ENCODE measurements at regions not wholly inside any gene's neighbourhood (a gene's known extent, or its start where the extent isn't known, plus 50 kb on each side); places are given as distances from the start of the nearest gene placed in this dataset.

- TF ChIP-seq CTCF (IDR thresholded peaks at IDR 0.05; ENCODE audit: insufficient read depth, low read length), result no peak
- DNase-seq (ENCODE audit: low read depth), result peak; percentile 94
Measured at GRCh38 chr15:35308802-35309201, 223.7 kb upstream of the NANOGP8 start.

GRCh38 chr15:35307676-35308075 is 222.6 kb upstream of the NANOGP8 start:
- H3K4me3 ChIP-seq (ENCODE audit: low read depth, low read length), result no peak overlapping the region
- DNase-seq (ENCODE audit: low read depth), result no peak
- no peak for TF ChIP-seq CTCF (IDR thresholded peaks at IDR 0.05; ENCODE audit: insufficient read depth, low read length)

More at GRCh38 chr15:35308802-35309201, 223.7 kb upstream of the NANOGP8 start:
- no peak overlapping the region for H3K4me3 ChIP-seq (ENCODE audit: low read depth, low read length)

- no peak for DNase-seq (ENCODE audit: low read depth)
- H3K4me3 ChIP-seq (ENCODE audit: low read depth, low read length), result no peak overlapping the region
- no peak for TF ChIP-seq CTCF (IDR thresholded peaks at IDR 0.05; ENCODE audit: insufficient read depth, low read length)
Measured at GRCh38 chr15:35307026-35307425, 221.9 kb upstream of the NANOGP8 start.

GRCh38 chr15:35306361-35306981 is 221.4 kb upstream of the NANOGP8 start:
- TF ChIP-seq CTCF (IDR thresholded peaks at IDR 0.05; ENCODE audit: insufficient read depth, low read length), result no peak
- no peak overlapping the region for H3K4me3 ChIP-seq (ENCODE audit: low read depth, low read length)
- DNase-seq (ENCODE audit: low read depth), result peak; percentile 70

- DNase-seq (ENCODE audit: low read depth), result peak; percentile 65
- H3K4me3 ChIP-seq (ENCODE audit: low read depth, low read length), result no peak overlapping the region
- no peak for TF ChIP-seq CTCF (IDR thresholded peaks at IDR 0.05; ENCODE audit: insufficient read depth, low read length)
Measured at GRCh38 chr15:35305946-35306345, 220.9 kb upstream of the NANOGP8 start.

GRCh38 chr15:35305031-35305550 is 220.0 kb upstream of the NANOGP8 start:
- H3K4me3 ChIP-seq (ENCODE audit: low read depth, low read length), result no peak overlapping the region
- no peak for DNase-seq (ENCODE audit: low read depth)
- TF ChIP-seq CTCF (IDR thresholded peaks at IDR 0.05; ENCODE audit: insufficient read depth, low read length), result no peak

GRCh38 chr15:35304389-35304788 is 219.3 kb upstream of the NANOGP8 start:
- H3K4me3 ChIP-seq (ENCODE audit: low read depth, low read length), result no peak overlapping the region
- no peak for TF ChIP-seq CTCF (IDR thresholded peaks at IDR 0.05; ENCODE audit: insufficient read depth, low read length)
- no peak for DNase-seq (ENCODE audit: low read depth)
